ENCODE measurements at regions not wholly inside any gene's neighbourhood (a gene's known extent, or its start where the extent isn't known, plus 50 kb on each side); places are given as distances from the start of the nearest gene placed in this dataset.
"Not testable (repeated sequence)": the region's sequence is repeated elsewhere in the genome, so short reads cannot be mapped to it uniquely, and the experiment has no call there.

- DNase-seq, result no peak
Observed at GRCh38 chr17:68141050-68141449, 105.5 kb downstream of the KPNA2 start.

GRCh38 chr17:68142595-68142994 is 105.2 kb upstream of the AMZ2 start:
- DNase-seq, result no peak

- no peak for DNase-seq
Observed at GRCh38 chr17:68143425-68143824, 104.4 kb upstream of the AMZ2 start.

- DNase-seq, result no peak
Observed at GRCh38 chr17:68145088-68145487, 102.8 kb upstream of the AMZ2 start.

GRCh38 chr17:68148936-68149335 is 98.9 kb upstream of the AMZ2 start:
- no peak for DNase-seq

GRCh38 chr17:68152161-68152571 is 95.7 kb upstream of the AMZ2 start:
- DNase-seq, result no peak

GRCh38 chr17:68155692-68156091 is 92.2 kb upstream of the AMZ2 start:
- DNase-seq, result no peak

- no peak for DNase-seq
Observed at GRCh38 chr17:68161644-68162428, 86.0 kb upstream of the AMZ2 start.

- DNase-seq, result not testable (repeated sequence)
Observed at GRCh38 chr17:68168273-68169164, 79.3 kb upstream of the AMZ2 start.

- not testable (repeated sequence) for DNase-seq
Observed at GRCh38 chr17:68169165-68169821, 78.5 kb upstream of the AMZ2 start.

GRCh38 chr17:68169840-68170239 is 78.0 kb upstream of the AMZ2 start:
- DNase-seq, result no peak

GRCh38 chr17:68170246-68170645 is 77.6 kb upstream of the AMZ2 start:
- no peak for DNase-seq

- peak; percentile 46 for DNase-seq
Observed at GRCh38 chr17:68172461-68172954, 75.3 kb upstream of the AMZ2 start.

- DNase-seq, result no peak
Observed at GRCh38 chr17:68175416-68175815, 72.4 kb upstream of the AMZ2 start.

- no peak for DNase-seq
Observed at GRCh38 chr17:68175905-68176304, 71.9 kb upstream of the AMZ2 start.

GRCh38 chr17:68176718-68177117 is 71.1 kb upstream of the AMZ2 start:
- DNase-seq, result no peak

- DNase-seq, result no peak
Observed at GRCh38 chr17:68178831-68179230, 69.0 kb upstream of the AMZ2 start.

- DNase-seq, result no peak
Observed at GRCh38 chr17:68179236-68179925, 68.5 kb upstream of the AMZ2 start.

GRCh38 chr17:68179926-68180285 is 67.9 kb upstream of the AMZ2 start:
- DNase-seq, result no peak

GRCh38 chr17:68182011-68182306 is 65.9 kb upstream of the AMZ2 start:
- no peak for DNase-seq

- no peak for DNase-seq
Observed at GRCh38 chr17:68182940-68183551, 64.8 kb upstream of the AMZ2 start.

GRCh38 chr17:68184141-68184571 is 63.7 kb upstream of the AMZ2 start:
- DNase-seq, result no peak
